BLaER1 treated with 17β-estradiol and CSF1 and Interleukin-3, amounts not matched to agents 10 nM and 100 nM (cell line): ENCODE measurements at regions not wholly inside any gene's neighbourhood (a gene's known extent, or its start where the extent isn't known, plus 50 kb on each side); places are given as distances from the start of the nearest gene placed in this dataset.
"Not testable (repeated sequence)": the region's sequence is repeated elsewhere in the genome, so short reads cannot be mapped to it uniquely, and the experiment has no call there.

Experiments
- H3K27ac ChIP-seq, 11 experiments: shearing (Covaris generic); formaldehyde crosslinking; 2 replicates each; pipeline ENCODE4 v1.8.1; 2022
- H3K27me3 ChIP-seq, 11 experiments: shearing (Covaris generic); formaldehyde crosslinking; 2 replicates each; pipeline ENCODE4 v1.8.1; 2022
- H3K36me3 ChIP-seq, 11 experiments: shearing (Covaris generic); formaldehyde crosslinking; 2 replicates each; pipeline ENCODE4 v1.8.1; 2022
- H3K4me1 ChIP-seq, 10 experiments: shearing (Covaris generic); formaldehyde crosslinking; 2 replicates each; pipeline ENCODE4 v1.8.1; 2022
- H3K4me2 ChIP-seq, 11 experiments: shearing (Covaris generic); formaldehyde crosslinking; 2 replicates each; pipeline ENCODE4 v1.8.1; 2022
- H3K4me3 ChIP-seq, 10 experiments: shearing (Covaris generic); formaldehyde crosslinking; 2 replicates each; pipeline ENCODE4 v1.8.1; 2022
- H3K9ac ChIP-seq, 11 experiments: shearing (Covaris generic); formaldehyde crosslinking; 2 replicates each; pipeline ENCODE4 v1.8.1; 2022
- H3K9me3 ChIP-seq, 11 experiments: shearing (Covaris generic); formaldehyde crosslinking; replicated peaks in 1 of 11; 2 replicates each; pipeline ENCODE4 v1.8.1; 2022
- H4K20me1 ChIP-seq, 11 experiments: shearing (Covaris generic); formaldehyde crosslinking; 2 replicates each; pipeline ENCODE4 v1.8.1; 2022
- Cebpa-rat ChIP-seq, 11 experiments: shearing (Covaris generic); IDR thresholded peaks; 2 replicates each; pipeline ENCODE4 v1.8.1; 2022

DNA sequence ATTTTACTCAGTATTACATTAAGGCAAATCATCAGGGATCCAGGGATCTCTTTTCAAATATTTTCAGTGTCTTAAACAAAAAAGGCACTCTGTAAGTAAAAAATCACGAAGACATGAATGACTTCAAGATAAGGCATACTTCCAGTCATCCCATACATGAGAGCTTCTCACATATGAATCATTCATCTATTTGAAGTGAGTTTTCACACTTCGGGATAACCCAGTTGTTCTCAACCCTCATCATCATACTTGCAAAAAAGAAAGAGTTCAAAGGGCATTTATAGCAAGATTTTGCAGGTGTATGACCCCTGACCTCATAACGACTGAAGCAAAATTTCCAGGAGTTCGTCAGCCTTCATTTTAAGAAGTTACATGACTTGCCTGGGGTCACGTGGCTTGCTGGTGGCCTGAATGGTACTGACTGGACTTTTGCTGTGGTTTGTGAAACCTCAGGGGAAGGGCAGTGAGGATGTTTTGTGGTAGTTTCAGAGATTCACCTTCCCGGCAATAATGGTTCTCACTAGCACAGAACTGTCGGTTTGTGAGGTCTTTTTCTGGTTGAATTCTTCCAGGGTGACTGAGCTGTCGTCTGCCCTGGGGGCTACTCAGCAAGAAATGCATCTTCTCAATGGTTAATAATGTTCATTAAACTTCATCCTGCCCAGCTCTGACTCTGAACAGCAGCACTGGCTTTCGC lies 115.8 kb upstream of the SHISA3 start:
- Histone ChIP-seq H3K9me3 (no peaks in the 10 kb centered on the region), H3K4me3 (no peak overlapping the region), H3K27ac (no peak overlapping the region), H3K27me3 (no peaks in the 10 kb centered on the region), H3K4me1 (peaks cover 5 to 13% (median 8%) of the 10 kb centered on the region in 10 experiments; a peak in 16 of 20 replicates), H3K9ac (no peak overlapping the region), H3K4me2 (peak overlapping the region; percentile 3 to 47 (median 39); a peak in 18 of 22 replicates), H4K20me1 (no peaks in the 10 kb centered on the region), H3K36me3 (no peaks in the 10 kb centered on the region)
- TF ChIP-seq Cebpa-rat (IDR thresholded peaks at IDR 0.05), result no peak

DNA sequence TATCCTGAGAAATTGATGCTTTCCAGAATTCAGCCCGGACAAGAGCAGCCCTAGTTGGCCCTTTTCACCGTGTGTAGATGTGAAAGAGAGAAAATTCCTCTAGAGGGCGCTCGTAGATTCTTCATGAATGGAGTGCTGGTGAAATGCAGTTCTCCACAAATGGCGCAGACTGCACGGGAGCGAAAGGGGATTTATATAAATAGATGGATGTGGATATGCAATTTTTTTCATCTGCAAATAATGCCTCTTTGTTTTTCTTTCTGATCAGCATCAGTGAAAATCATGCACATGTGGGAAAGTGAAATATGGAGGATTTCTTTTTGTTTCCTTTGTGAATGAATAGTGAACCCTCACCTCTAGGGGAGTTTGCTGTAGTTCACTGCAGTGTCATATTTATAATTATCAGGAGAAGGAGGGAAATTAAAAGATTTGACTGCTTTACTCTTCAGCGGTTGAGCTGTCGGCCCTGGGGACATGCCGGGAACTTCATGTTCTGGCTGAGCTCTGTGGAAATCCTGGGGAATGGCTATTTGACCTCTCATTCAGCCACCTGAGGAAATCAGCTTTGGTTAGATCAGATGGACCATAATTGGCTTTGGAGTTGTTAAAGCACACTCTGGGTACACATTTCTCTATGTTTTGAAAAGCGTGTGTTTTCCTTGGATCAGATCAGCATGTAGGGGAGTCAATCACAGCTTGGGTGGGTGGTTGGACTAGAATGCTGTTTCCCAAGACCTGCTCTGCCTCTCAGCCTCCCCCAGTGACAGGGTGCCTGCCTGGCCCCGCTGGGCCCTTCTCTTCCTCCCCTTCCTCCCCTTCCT lies 115.0 kb upstream of the SHISA3 start:
- no peak overlapping the region for H3K9ac ChIP-seq
- no peaks in the 10 kb centered on the region for H3K9me3 ChIP-seq
- peaks cover 5 to 13% (median 8%) of the 10 kb centered on the region in 10 experiments; a peak in 16 of 20 replicates for H3K4me1 ChIP-seq
- no peaks in the 10 kb centered on the region for H3K27me3 ChIP-seq
- no peak for TF ChIP-seq Cebpa-rat (IDR thresholded peaks at IDR 0.05)
- H3K4me2 ChIP-seq, result peak overlapping the region in 10 of 11 experiments; percentile 3 to 47 (median 34); a peak in 14 of 22 replicates
- no peak overlapping the region for H3K4me3 ChIP-seq
- H4K20me1 ChIP-seq, result no peaks in the 10 kb centered on the region
- no peak overlapping the region for H3K27ac ChIP-seq
- H3K36me3 ChIP-seq, result no peaks in the 10 kb centered on the region

DNA sequence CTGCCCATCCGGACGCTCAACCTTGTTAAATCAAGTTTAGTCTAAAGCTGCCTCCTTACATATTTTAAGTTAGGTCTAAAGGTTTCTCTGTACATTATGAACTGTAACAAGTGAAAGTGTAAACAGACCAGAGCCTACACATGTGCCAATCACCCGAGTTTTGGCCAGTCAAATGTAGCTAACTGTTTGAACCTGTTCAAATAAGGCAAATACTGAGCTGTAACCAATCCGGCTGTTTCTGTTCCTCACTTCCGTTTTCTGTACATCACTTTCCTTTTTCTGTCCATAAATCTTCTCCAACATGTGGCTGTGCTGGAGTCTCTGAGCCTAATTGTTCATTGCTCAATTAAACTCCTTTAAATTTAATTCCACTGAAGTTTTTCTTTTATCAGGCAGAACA lies 113.3 kb upstream of the SHISA3 start:
- Histone ChIP-seq H3K36me3 (no peaks in the 10 kb centered on the region), H3K4me1 (peaks cover 5 to 13% (median 8%) of the 10 kb centered on the region in 10 experiments; a peak in 16 of 20 replicates), H3K27ac (no peak overlapping the region), H3K4me3 (no peak overlapping the region), H3K9ac (no peak overlapping the region), H4K20me1 (no peaks in the 10 kb centered on the region), H3K9me3 (no peaks in the 10 kb centered on the region), H3K27me3 (no peaks in the 10 kb centered on the region), H3K4me2 (no peak overlapping the region)
- TF ChIP-seq Cebpa-rat (IDR thresholded peaks at IDR 0.05), result no peak

DNA sequence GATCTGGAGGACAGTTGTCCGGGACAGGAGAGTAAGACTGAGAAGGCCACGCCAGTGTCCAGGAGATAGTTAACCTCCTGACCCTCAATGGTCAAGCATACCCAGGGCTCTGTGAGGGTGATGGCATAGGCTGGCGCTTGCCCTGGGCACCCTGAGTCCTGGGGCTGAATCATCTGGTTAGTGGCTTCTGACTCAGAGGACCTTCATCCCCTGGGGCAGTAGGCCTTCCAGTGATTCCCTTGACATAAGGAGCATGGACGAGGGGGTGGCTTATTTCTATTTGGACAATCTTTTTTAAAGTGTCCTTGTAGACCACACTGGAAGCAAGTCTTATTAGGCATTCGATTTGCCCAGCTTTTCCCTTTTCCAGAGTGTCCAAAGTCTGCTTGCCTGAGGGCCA lies 108.4 kb upstream of the SHISA3 start:
- H3K4me3 ChIP-seq, H3K27me3 ChIP-seq, H3K36me3 ChIP-seq, H3K9ac ChIP-seq, H3K4me2 ChIP-seq, H3K9me3 ChIP-seq, H3K27ac ChIP-seq, H3K4me1 ChIP-seq, H4K20me1 ChIP-seq: not testable (repeated sequence)

DNA sequence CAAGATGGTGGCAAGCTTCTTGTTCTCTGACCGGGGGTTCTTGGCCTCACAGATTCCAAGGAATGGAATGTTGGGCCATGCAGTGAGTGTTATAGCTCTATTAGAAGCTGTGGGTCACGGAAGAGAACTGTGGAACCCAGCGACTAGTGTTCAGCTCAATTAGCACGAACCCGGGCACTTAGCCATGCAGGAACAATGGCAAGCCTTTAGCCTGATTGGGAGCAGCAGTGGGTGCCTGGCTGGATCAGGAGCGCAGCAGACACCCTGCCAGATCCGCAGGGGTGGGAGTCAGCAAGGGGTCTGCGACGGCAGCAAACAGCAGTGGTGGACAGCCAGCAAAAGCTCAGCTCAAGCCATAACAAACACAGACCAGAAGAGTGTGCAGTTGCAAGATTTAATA lies 105.1 kb upstream of the SHISA3 start:
- not testable (repeated sequence) for H3K4me1 ChIP-seq, H3K9me3 ChIP-seq, H3K4me2 ChIP-seq, H3K36me3 ChIP-seq, H3K27ac ChIP-seq, H3K27me3 ChIP-seq, H4K20me1 ChIP-seq, H3K4me3 ChIP-seq, H3K9ac ChIP-seq

DNA sequence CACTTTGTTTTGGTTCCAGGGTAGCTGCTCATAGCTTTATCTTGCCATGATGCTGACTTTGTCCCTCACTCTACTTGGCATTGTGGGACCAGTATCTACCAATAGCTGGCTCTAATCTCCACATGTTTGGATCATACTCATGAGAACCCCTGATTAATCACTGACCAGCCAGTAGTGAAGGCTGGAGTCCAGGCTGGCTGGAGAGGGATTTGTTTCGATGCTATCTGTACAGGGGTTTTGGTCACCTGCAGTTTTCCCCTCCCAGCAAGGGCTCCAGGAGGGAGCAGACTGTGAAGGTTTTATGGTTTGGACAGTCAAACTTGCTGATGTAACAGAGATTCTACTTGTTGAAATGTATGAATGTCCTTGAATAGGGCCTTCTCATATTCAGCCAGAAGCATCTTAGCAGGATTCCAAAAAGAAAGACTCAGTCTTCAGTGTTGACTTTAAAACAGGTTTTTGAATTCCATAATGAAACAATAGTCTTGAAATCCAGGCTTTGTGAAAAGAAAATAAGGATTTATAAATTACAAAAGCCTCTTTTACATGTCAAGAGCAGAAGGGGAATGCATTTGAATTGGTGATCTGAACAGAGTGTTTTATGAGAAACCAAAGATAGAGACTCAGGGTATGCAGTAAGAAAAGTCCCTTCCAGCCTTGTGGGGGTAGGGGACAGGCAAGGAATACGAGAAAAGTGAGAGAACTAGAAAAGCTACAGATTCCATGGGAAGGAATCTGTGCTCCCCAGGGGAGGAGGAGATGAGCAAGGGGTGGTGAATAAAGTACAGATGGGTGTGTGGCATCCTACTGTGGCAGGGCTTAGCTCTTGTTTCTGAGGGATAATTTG lies 103.1 kb upstream of the SHISA3 start:
- no peak for TF ChIP-seq Cebpa-rat (IDR thresholded peaks at IDR 0.05)
- H3K27me3 ChIP-seq, result no peaks in the 10 kb centered on the region
- no peak overlapping the region for H3K27ac ChIP-seq
- H3K4me1 ChIP-seq, result no peaks in the 10 kb centered on the region
- H3K4me2 ChIP-seq, result no peak overlapping the region
- no peak overlapping the region for H3K9ac ChIP-seq
- H3K4me3 ChIP-seq, result no peak overlapping the region
- no peaks in the 10 kb centered on the region for H3K36me3 ChIP-seq
- H4K20me1 ChIP-seq, result no peaks in the 10 kb centered on the region
- no peaks in the 10 kb centered on the region for H3K9me3 ChIP-seq

DNA sequence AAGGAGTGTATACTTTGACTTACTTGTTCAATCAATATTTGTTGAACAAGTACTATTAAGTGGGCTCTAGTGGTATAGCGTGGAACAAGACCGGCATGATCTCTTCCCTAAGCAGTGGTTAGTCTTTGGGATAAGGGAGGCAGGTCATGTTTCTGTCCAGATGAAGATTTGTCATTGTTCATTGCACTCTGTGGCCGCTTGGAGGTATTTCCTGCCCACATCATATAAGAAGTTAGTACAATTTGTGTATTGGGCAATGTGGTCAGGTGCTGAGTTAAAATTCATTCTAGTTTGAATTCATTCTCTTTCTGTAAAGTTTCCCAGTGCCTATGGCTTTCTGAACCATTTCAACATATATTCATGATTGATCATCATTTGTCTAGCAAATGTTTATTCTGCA lies 101.1 kb upstream of the SHISA3 start:
- Histone ChIP-seq H3K36me3 (no peaks in the 10 kb centered on the region), H3K9ac (no peak overlapping the region), H3K27ac (no peak overlapping the region), H3K4me1 (no peaks in the 10 kb centered on the region), H3K27me3 (no peaks in the 10 kb centered on the region), H3K9me3 (no peaks in the 10 kb centered on the region), H3K4me3 (no peak overlapping the region), H4K20me1 (no peaks in the 10 kb centered on the region), H3K4me2 (no peak overlapping the region)
- no peak for TF ChIP-seq Cebpa-rat (IDR thresholded peaks at IDR 0.05)

DNA sequence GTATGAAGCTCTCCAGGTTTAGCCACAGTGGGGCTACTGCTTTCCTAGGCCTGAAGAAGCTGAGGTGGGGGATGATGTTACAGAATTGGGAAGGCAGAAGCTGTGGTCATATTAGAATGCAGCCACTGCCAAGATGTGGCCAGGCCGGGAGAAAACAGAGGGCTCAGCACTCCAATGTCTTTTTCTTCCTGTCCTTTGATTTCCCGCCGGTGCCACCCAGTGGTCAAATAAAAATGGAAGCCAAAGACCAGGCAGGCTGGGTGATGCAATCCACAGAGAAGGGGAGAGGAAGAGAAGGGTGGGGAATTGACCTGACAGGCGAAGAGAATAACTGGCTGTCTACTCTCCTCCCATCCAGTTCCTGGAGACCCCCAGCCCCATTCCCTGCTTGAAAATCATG lies 94.9 kb upstream of the SHISA3 start:
- no peaks in the 10 kb centered on the region for H3K36me3 ChIP-seq
- peak overlapping the region in 2 of 11 experiments; percentile 4 to 11; a peak in 2 of 22 replicates for H3K4me2 ChIP-seq
- peak in 3 of 11 experiments; percentile 20 to 55 (median 26); a peak in 3 of 22 replicates for TF ChIP-seq Cebpa-rat (IDR thresholded peaks at IDR 0.05)
- H3K4me1 ChIP-seq, result peaks cover 0 to 7% (median 0%) of the 10 kb centered on the region in 10 experiments; a peak in 2 of 20 replicates
- H3K27me3 ChIP-seq, result no peaks in the 10 kb centered on the region
- no peak overlapping the region for H3K4me3 ChIP-seq
- no peaks in the 10 kb centered on the region for H3K9me3 ChIP-seq
- no peak overlapping the region for H3K9ac ChIP-seq
- no peak overlapping the region for H3K27ac ChIP-seq
- no peaks in the 10 kb centered on the region for H4K20me1 ChIP-seq
